Caco-2 (cell line): ENCODE measurements at regions not wholly inside any gene's neighbourhood (a gene's known extent, or its start where the extent isn't known, plus 50 kb on each side); places are given as distances from the start of the nearest gene placed in this dataset.
"Not testable (repeated sequence)": the region's sequence is repeated elsewhere in the genome, so short reads cannot be mapped to it uniquely, and the experiment has no call there.

Experiments used
- BruUV-seq: library from RNA; stranded (reverse); fragments of 400-500 nt; replicated peaks from 2 replicates; lab custom pipeline; 2021; lab: Mats Ljungman, UMichigan
- CTCF ChIA-PET: fragments of 300-600 bp; sonication (Branson Sonifier 250); formaldehyde crosslinking; loops from one replicate; lab custom pipeline; 2022; ENCODE audit warnings: antibody characterized with exemption; lab: Charles Lee
- POLR2A ChIA-PET: fragments of 300-600 bp; sonication (Branson Sonifier 250); formaldehyde crosslinking; loops from one replicate; lab custom pipeline; 2022; ENCODE audit warnings: antibody characterized with exemption; lab: Charles Lee
- DNase-seq, 2 experiments: peaks; one replicate each; pipeline versions ENCODE4 v3.0.0 to v3.0.0-alpha.2; 2020 to 2022
- H3K27me3 ChIP-seq: replicated peaks from 2 replicates; pipeline ENCODE4 v1.6.0; 2011; ENCODE audit warnings: low read length; ENCODE audit not compliant: control insufficient read depth, insufficient read depth
- H3K36me3 ChIP-seq: 2 replicates; pipeline ENCODE4 v1.5.1; 2011; ENCODE audit warnings: low read length; ENCODE audit not compliant: control insufficient read depth, insufficient read depth
- H3K4me1 ChIP-seq: fragments of 250-450 bp; sonication (Bioruptor Pico); 2 replicates; pipeline ENCODE4 v1.5.1; 2020; ENCODE audit warnings: mild to moderate bottlenecking
- H3K4me3 ChIP-seq: 2 replicates; pipeline ENCODE4 v1.5.1; 2011; ENCODE audit warnings: low read depth, mild to moderate bottlenecking, control low read depth, low read length
- H3K9me3 ChIP-seq: fragments of 250-450 bp; sonication (Bioruptor Pico); 2 replicates; pipeline ENCODE4 v1.5.1; 2020; ENCODE audit warnings: mild to moderate bottlenecking, moderate library complexity
- H3K27ac Mint-ChIP-seq: one replicate; pipeline ENCODE4 v1.8.0; 2022; ENCODE audit warnings: mixed read lengths; ENCODE audit not compliant: unreplicated experiment
- H3K27me3 Mint-ChIP-seq: one replicate; pipeline ENCODE4 v1.8.0; 2022; ENCODE audit warnings: mixed read lengths; ENCODE audit not compliant: insufficient read depth, unreplicated experiment
- H3K36me3 Mint-ChIP-seq: one replicate; pipeline ENCODE4 v1.8.0; 2022; ENCODE audit warnings: mild to moderate bottlenecking, mixed read lengths; ENCODE audit not compliant: insufficient read depth, unreplicated experiment
- H3K4me1 Mint-ChIP-seq: one replicate; pipeline ENCODE4 v1.8.0; 2022; ENCODE audit warnings: low read depth, mixed read lengths; ENCODE audit not compliant: unreplicated experiment
- H3K4me3 Mint-ChIP-seq: one replicate; pipeline ENCODE4 v1.8.0; 2022; ENCODE audit warnings: mild to moderate bottlenecking, moderate library complexity, mixed read lengths; ENCODE audit not compliant: unreplicated experiment
- H3K9me3 Mint-ChIP-seq: one replicate; pipeline ENCODE4 v1.8.0; 2022; ENCODE audit warnings: mixed read lengths; ENCODE audit not compliant: unreplicated experiment
- intact Hi-C: fragments of 100-400 bp; cut with micrococcal nuclease; formaldehyde crosslinking; loops from one replicate; pipeline ENCODE4 v1.10.0; 2022; ENCODE audit not compliant: unreplicated experiment
- TF ChIP-seq, protein P1 (sequence below), 2 experiments: fragments of 200-600 bp in 1 of 2; IDR thresholded peaks; 1 replicate in 1 of 2; 2 replicates in 1 of 2; pipeline versions ENCODE4 v1.5.1 to v1.8.0; 2011 to 2022; ENCODE audit warnings: antibody characterized with exemption in 1 of 2, control low read depth in 1 of 2, inconsistent platforms in 1 of 2, low read depth in 1 of 2, low read length in 1 of 2, mild to moderate bottlenecking in 1 of 2, moderate library complexity in 1 of 2; ENCODE audit not compliant: insufficient read depth in 1 of 2, severe bottlenecking in 1 of 2, unreplicated experiment in 1 of 2

DNA sequence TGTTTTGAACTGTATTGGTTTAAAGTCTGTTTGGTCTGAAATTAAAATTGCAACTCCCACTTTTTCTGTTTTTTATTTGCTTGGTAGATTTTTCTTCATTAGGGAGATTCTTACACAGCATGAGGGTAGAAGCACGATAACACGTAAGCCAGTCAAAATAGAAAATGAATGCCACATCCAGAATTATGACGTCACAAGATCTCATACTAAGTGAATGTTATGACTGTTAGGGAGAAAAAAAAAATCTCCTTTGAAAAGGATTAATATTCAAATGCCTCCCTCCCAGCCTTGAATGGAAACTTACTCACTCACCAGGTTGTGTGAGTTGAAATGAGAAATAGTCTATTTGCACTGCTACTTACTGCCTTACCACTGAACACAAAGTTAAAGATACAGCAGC lies 670.8 kb downstream of the TFAP2A start:
- no peaks in the 10 kb centered on the region for H3K27me3 ChIP-seq
- ChIA-PET POLR2A (no interaction called here), CTCF (interaction anchor here (0.6 kb wide), 1 partner anchor 10 kb away, joined by 6 read pairs; no protein-coding TSS in a partner anchor)
- no peaks in the 10 kb centered on the region for H3K9me3 ChIP-seq
- no peaks in the 10 kb centered on the region for H3K27me3 Mint-ChIP-seq
- no peaks in the 10 kb centered on the region for H3K4me1 Mint-ChIP-seq
- no peak for DNase-seq
- BruUV-seq, result no TSS peak
- no peaks in the 10 kb centered on the region for H3K36me3 Mint-ChIP-seq
- H3K4me3 ChIP-seq, result no peak overlapping the region
- H3K4me1 ChIP-seq, result no peaks in the 10 kb centered on the region
- intact Hi-C loops, result no loop called here
- H3K27ac Mint-ChIP-seq, result no peak overlapping the region
- TF ChIP-seq, protein P1, sequence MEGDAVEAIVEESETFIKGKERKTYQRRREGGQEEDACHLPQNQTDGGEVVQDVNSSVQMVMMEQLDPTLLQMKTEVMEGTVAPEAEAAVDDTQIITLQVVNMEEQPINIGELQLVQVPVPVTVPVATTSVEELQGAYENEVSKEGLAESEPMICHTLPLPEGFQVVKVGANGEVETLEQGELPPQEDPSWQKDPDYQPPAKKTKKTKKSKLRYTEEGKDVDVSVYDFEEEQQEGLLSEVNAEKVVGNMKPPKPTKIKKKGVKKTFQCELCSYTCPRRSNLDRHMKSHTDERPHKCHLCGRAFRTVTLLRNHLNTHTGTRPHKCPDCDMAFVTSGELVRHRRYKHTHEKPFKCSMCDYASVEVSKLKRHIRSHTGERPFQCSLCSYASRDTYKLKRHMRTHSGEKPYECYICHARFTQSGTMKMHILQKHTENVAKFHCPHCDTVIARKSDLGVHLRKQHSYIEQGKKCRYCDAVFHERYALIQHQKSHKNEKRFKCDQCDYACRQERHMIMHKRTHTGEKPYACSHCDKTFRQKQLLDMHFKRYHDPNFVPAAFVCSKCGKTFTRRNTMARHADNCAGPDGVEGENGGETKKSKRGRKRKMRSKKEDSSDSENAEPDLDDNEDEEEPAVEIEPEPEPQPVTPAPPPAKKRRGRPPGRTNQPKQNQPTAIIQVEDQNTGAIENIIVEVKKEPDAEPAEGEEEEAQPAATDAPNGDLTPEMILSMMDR (IDR thresholded peaks at IDR 0.05; ENCODE audit: insufficient read depth in 1 of 2, low read depth in 1 of 2, low read length in 1 of 2, severe bottlenecking in 1 of 2, unreplicated experiment in 1 of 2), result no peak
- H3K9me3 Mint-ChIP-seq, result no peaks in the 10 kb centered on the region
- no peaks in the 10 kb centered on the region for H3K36me3 ChIP-seq
- H3K4me3 Mint-ChIP-seq, result no peak overlapping the region

DNA sequence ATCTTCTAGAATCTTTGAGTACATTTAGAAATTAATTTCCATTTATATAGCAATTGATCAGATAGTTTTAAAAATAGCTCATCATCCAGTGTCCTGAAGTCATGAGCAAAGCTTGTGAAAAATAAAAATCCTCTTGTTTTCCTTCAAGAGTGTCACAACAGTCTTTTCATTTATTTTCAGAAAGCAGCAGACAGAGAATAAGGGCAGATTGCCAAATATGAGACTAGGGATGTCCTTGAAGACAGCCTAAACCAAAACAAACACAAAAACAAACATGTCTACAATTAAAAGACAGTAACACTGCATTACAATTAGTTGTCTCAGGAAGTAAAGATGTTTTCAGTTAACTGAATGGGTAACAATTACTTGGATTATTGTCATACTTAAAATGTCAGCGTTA lies 682.8 kb downstream of the TFAP2A start:
- Histone ChIP-seq H3K27me3 (no peaks in the 10 kb centered on the region), H3K9me3 (no peaks in the 10 kb centered on the region), H3K36me3 (no peaks in the 10 kb centered on the region), H3K4me1 (no peaks in the 10 kb centered on the region), H3K4me3 (no peak overlapping the region)
- no peaks in the 10 kb centered on the region for H3K4me1 Mint-ChIP-seq
- CTCF ChIA-PET, result no interaction called here
- DNase-seq, result no peak
- POLR2A ChIA-PET, result no interaction called here
- no peak overlapping the region for H3K27ac Mint-ChIP-seq
- no peaks in the 10 kb centered on the region for H3K9me3 Mint-ChIP-seq
- BruUV-seq, result no TSS peak
- no peaks in the 10 kb centered on the region for H3K36me3 Mint-ChIP-seq
- no peak overlapping the region for H3K4me3 Mint-ChIP-seq
- TF ChIP-seq, protein P1 (IDR thresholded peaks at IDR 0.05; ENCODE audit: insufficient read depth in 1 of 2, low read depth in 1 of 2, low read length in 1 of 2, severe bottlenecking in 1 of 2, unreplicated experiment in 1 of 2), result no peak
- intact Hi-C loops, result no loop called here
- H3K27me3 Mint-ChIP-seq, result no peaks in the 10 kb centered on the region

DNA sequence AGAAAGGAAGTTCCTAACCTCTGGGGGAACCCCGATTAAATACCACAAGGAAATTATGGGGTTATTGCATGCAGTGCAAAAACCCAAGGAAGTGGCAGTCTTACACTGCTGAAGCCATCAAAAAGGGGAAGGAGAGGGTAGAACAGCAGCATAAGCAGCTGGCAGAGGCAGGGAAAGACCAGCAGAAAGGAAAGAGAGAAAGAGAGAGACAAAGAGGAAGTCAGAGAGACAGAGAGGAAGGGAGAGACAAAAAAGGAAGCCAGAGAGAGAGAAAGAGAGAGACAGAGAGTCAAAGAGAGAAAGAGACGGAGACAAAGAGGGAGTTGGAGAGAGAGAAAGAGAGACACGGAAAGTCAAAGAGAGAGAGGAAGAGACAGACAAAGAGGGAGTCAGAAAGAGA lies 689.1 kb downstream of the TFAP2A start:
- H3K36me3 ChIP-seq, H3K9me3 ChIP-seq, BruUV-seq, POLR2A ChIA-PET, DNase-seq, H3K36me3 Mint-ChIP-seq, CTCF ChIA-PET, H3K9me3 Mint-ChIP-seq, intact Hi-C loops, H3K4me3 Mint-ChIP-seq, H3K4me1 ChIP-seq, H3K27ac Mint-ChIP-seq, H3K27me3 Mint-ChIP-seq, H3K4me1 Mint-ChIP-seq, H3K4me3 ChIP-seq, H3K27me3 ChIP-seq: not testable (repeated sequence)

DNA sequence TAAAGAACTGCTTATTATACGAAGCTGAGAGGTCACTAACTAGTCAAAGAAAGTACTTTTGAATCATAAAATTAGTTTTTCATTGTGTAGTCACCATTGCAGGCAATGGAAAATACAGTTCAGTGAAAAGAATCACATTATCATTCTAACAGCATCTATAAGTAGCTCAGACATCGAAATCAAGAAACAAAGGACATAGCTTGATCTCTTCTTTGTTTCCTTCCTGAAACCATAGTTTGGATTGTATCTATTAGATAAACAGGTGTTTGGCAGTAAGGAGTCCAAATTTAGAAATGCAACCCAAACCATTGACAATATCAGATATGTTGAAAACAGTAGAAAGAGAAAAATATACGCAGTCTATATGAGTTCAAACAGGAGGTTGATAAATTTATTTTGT lies 697.3 kb downstream of the TFAP2A start:
- DNase-seq, result no peak
- Mint-ChIP-seq H3K27me3 (no peaks in the 10 kb centered on the region), H3K36me3 (no peaks in the 10 kb centered on the region), H3K9me3 (no peaks in the 10 kb centered on the region), H3K27ac (no peak overlapping the region), H3K4me3 (no peak overlapping the region), H3K4me1 (no peaks in the 10 kb centered on the region)
- TF ChIP-seq, protein P1 (IDR thresholded peaks at IDR 0.05; ENCODE audit: insufficient read depth in 1 of 2, low read depth in 1 of 2, low read length in 1 of 2, severe bottlenecking in 1 of 2, unreplicated experiment in 1 of 2), result no peak
- H3K36me3 ChIP-seq, result no peaks in the 10 kb centered on the region
- ChIA-PET CTCF (no interaction called here), POLR2A (no interaction called here)
- intact Hi-C loops, result no loop called here
- BruUV-seq, result no TSS peak
- no peaks in the 10 kb centered on the region for H3K27me3 ChIP-seq
- no peaks in the 10 kb centered on the region for H3K9me3 ChIP-seq
- H3K4me3 ChIP-seq, result no peak overlapping the region
- no peaks in the 10 kb centered on the region for H3K4me1 ChIP-seq
